Left ventricle myocardium inferior (tissue), 1 donor: ENCODE measurements at regions not wholly inside any gene's neighbourhood (a gene's known extent, or its start where the extent isn't known, plus 50 kb on each side); places are given as distances from the start of the nearest gene placed in this dataset.
"Not testable (repeated sequence)": the region's sequence is repeated elsewhere in the genome, so short reads cannot be mapped to it uniquely, and the experiment has no call there.

ENCODE experiments used
- DNase-seq: peaks from one replicate; pipeline ENCODE4 v3.0.0-alpha.2; 2020
- H3K27ac ChIP-seq: fragments of 200-600 bp; replicated peaks from 2 replicates; pipeline ENCODE4 v1.8.0; 2021
- H3K27me3 ChIP-seq: fragments of 200-600 bp; 2 replicates; pipeline ENCODE4 v1.8.0; 2021; ENCODE audit warnings: low read depth
- H3K36me3 ChIP-seq: fragments of 200-600 bp; 2 replicates; pipeline ENCODE4 v1.8.0; 2021
- H3K4me1 ChIP-seq: fragments of 200-600 bp; 2 replicates; pipeline ENCODE4 v1.8.0; 2021
- H3K4me3 ChIP-seq: fragments of 200-600 bp; 2 replicates; pipeline ENCODE4 v1.8.0; 2021; ENCODE audit warnings: mild to moderate bottlenecking, moderate library complexity
- H3K9me3 ChIP-seq: fragments of 200-600 bp; replicated peaks from 2 replicates; pipeline ENCODE4 v1.8.0; 2021
- intact Hi-C: fragments of 100-400 bp; cut with micrococcal nuclease; formaldehyde crosslinking; loops from one replicate; pipeline ENCODE4 v1.11.0; 2022
- TF ChIP-seq, protein P1 (sequence below): fragments of 200-600 bp; IDR thresholded peaks from 2 replicates; pipeline ENCODE4 v1.8.0; 2021; ENCODE audit warnings: antibody characterized with exemption, mild to moderate bottlenecking, borderline replicate concordance
- donor health status: DM: no; HTN: yes; CAD: no; lungs with severe emphysema.

DNA sequence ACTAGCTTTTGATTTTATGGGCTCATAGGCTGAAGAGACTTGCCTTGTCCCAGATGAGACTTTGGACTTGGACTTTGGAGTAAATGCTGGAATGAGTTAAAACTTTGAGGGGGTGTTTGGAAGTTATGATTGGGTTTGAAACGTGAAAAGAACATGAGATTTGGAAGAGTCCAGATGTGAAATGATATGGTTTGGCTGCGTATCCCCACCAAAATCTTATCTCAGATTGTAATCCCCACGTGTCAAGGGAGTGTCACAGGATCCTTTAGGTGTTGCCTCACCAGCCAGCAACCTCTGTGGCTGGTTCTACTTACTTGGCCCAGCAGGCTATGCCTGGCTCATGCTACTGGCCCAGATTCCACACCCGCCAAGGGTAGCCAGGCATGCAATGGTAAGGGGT lies 119.6 kb upstream of the NPY start:
- peaks cover 16% of the 10 kb centered on the region for H3K9me3 ChIP-seq
- peaks cover 13% of the 10 kb centered on the region for H3K27me3 ChIP-seq
- H3K4me1 ChIP-seq = no peaks in the 10 kb centered on the region
- no peak overlapping the region for H3K27ac ChIP-seq
- intact Hi-C loops = no loop called here
- H3K36me3 ChIP-seq = no peaks in the 10 kb centered on the region
- no peak overlapping the region for H3K4me3 ChIP-seq
- no peak for DNase-seq
- TF ChIP-seq, protein P1, sequence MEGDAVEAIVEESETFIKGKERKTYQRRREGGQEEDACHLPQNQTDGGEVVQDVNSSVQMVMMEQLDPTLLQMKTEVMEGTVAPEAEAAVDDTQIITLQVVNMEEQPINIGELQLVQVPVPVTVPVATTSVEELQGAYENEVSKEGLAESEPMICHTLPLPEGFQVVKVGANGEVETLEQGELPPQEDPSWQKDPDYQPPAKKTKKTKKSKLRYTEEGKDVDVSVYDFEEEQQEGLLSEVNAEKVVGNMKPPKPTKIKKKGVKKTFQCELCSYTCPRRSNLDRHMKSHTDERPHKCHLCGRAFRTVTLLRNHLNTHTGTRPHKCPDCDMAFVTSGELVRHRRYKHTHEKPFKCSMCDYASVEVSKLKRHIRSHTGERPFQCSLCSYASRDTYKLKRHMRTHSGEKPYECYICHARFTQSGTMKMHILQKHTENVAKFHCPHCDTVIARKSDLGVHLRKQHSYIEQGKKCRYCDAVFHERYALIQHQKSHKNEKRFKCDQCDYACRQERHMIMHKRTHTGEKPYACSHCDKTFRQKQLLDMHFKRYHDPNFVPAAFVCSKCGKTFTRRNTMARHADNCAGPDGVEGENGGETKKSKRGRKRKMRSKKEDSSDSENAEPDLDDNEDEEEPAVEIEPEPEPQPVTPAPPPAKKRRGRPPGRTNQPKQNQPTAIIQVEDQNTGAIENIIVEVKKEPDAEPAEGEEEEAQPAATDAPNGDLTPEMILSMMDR = no peak

DNA sequence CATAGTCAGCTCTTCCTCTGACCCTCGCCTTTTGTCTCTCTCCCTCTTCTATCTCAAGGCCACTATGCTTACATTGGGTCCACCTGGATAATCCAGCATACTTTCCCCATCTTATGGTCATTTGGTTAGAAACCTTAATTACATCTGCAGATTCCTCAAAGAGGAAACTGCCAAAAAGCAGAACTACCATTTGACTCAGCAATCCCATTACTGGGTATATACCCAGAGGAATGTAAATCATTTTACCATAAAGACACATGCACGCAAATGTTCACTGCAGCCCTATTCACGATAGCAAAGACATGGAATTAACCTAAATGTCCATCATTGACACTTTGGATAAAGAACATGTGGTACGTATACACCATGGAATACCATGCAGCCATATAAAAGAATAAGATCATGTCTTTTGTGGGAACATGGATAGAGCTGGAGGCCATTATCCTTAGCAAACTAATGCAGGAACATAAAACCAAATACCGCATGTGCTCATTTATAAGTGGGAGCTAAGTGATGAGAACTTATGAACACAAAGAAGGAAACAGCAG lies 114.8 kb upstream of the NPY start:
- Histone ChIP-seq H3K9me3 (peaks cover 12% of the 10 kb centered on the region), H3K4me1 (no peaks in the 10 kb centered on the region), H3K36me3 (no peaks in the 10 kb centered on the region), H3K4me3 (no peak overlapping the region), H3K27ac (no peak overlapping the region), H3K27me3 (peaks cover 13% of the 10 kb centered on the region)
- no peak for DNase-seq
- intact Hi-C loops = no loop called here
- TF ChIP-seq, protein P1 = no peak

DNA sequence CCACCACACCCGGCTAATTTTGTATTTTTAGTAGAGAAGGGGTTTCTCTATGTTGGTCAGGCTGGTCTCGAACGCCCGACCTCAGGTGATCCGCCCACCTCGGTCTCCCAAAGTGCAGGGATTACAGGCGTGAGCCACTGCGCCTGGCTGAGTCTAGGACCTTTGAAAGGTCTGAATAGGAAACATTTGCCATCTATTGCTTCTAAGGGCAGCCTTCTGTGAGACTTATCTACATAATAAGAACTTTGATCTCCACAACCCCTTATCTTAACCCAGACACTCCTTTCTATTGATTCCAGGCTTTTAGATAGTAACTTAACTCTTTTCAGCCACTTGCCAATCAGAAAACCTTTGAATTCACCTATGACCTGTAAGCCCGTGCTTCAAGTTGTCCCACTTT lies 112.0 kb upstream of the NPY start:
- H3K27ac ChIP-seq, DNase-seq, H3K27me3 ChIP-seq, H3K4me3 ChIP-seq, H3K36me3 ChIP-seq, H3K4me1 ChIP-seq, intact Hi-C loops: not testable (repeated sequence)
- peaks cover 12% of the 10 kb centered on the region for H3K9me3 ChIP-seq

DNA sequence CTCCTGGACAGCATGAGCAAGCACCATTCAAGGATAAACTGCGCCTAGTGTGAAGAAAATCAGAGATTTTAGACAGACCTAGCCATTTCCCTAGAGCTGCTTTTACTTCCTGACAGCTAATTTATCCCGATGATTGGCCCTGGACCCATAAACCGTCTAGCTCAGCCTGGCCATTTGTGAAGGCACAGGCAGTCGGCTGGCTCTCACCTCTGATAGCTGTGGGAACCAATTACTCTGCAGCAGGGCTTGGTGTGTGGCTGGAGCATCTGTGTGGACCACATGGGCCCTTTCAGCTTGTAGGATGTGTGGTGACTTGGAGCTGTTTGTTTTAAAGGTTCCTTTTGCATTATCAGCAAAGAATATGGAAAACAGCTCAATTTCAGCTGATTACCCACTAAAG lies 111.1 kb upstream of the NPY start:
- Histone ChIP-seq H3K27me3 (peaks cover 2% of the 10 kb centered on the region), H3K27ac (no peak overlapping the region), H3K36me3 (no peaks in the 10 kb centered on the region), H3K4me3 (no peak overlapping the region), H3K9me3 (peaks cover 12% of the 10 kb centered on the region), H3K4me1 (no peaks in the 10 kb centered on the region)
- TF ChIP-seq, protein P1 = no peak
- intact Hi-C loops = no loop called here
- no peak for DNase-seq

DNA sequence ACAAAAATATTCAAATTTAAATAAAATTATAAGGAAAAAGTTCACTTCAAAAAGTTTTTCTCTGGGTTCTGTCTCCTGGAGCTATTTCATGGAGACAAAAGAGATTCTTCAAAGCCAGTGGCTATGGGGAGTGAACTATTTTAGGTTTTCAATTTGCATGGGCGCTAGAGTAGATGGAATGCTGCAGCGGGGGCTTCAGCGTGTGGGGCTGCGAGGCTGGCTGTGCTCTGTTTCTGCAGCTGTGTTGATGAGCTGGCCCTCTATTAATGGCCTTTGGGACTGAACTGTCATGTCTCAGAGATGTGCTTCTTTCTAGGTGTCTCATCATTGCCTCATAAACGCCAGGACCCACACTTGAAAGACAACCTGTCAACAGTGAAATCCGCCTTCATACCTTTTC lies 108.4 kb upstream of the NPY start:
- TF ChIP-seq, protein P1 = no peak
- H3K4me3 ChIP-seq = no peak overlapping the region

DNA sequence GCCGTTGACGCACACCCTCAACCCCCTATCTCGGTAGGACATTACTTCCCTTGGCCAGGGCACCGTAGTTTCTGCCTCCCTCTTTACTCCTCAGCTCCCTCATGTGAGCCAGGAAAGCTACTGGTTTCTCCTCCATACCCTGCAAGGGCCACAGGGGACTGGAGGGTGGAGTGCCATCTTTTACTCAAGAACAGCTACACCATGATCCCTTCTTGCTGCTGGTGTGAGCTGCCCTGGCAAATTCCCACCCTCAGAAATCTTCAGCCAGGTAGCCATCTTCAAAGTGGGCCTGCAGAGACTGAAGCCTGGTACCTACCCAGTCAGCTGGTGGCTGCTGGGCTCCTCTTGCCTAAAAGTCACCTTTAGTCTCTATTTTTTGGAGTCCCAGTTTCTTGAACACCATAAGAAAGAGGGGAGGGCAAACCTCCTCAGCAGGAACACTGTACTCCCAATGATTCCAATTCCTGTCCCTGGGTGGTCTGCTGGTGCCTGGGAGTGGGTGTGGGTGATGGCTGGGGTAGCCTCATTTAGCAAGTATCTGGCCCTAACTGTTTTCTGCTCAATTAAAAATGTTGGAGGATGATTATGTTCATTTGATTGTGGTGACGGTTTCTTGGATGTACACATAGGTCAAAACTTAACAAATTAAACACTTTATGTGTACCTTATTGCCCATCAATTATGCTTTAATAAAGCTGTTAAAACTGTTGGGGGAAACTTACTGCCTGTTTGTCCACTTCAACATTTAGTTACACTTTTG lies 105.0 kb upstream of the NPY start:
- no peak for DNase-seq
- H3K27me3 ChIP-seq = peaks cover 2% of the 10 kb centered on the region
- no peaks in the 10 kb centered on the region for H3K9me3 ChIP-seq
- H3K27ac ChIP-seq = no peak overlapping the region
- TF ChIP-seq, protein P1 = no peak
- intact Hi-C loops = no loop called here
- no peaks in the 10 kb centered on the region for H3K36me3 ChIP-seq
- no peaks in the 10 kb centered on the region for H3K4me1 ChIP-seq
- no peak overlapping the region for H3K4me3 ChIP-seq

More for the DNA sequence above, 108.4 kb upstream of the NPY start:
- H3K27me3 ChIP-seq = peaks cover 2% of the 10 kb centered on the region
- no peaks in the 10 kb centered on the region for H3K4me1 ChIP-seq
- intact Hi-C loops = no loop called here
- H3K9me3 ChIP-seq = no peaks in the 10 kb centered on the region
- no peak for DNase-seq
- H3K36me3 ChIP-seq = no peaks in the 10 kb centered on the region
- no peak overlapping the region for H3K27ac ChIP-seq
